ENCODE measurements at regions not wholly inside any gene's neighbourhood (a gene's known extent, or its start where the extent isn't known, plus 50 kb on each side); places are given as distances from the start of the nearest gene placed in this dataset.

GRCh38 chr3:127404221-127405009, 116.6 kb upstream of the PRR20G start:
- Histone ChIP-seq H4K20me1 (ENCODE audit: insufficient read depth) (no peaks in the 10 kb centered on the region), H3K4me3 (no peak overlapping the region), H3F3A (ENCODE audit: insufficient read depth, low read depth) (no peaks in the 10 kb centered on the region), H3K4me1 (replicated peaks; ENCODE audit: insufficient read depth) (no peaks in the 10 kb centered on the region), H3K27me3 (ENCODE audit: insufficient read depth, low read depth) (peaks cover 41% of the 10 kb centered on the region), H3K9me2 (ENCODE audit: insufficient read depth) (no peaks in the 10 kb centered on the region), H3K79me2 (ENCODE audit: low read depth) (no peaks in the 10 kb centered on the region), H3K36me3 (ENCODE audit: low read depth) (no peaks in the 10 kb centered on the region), H3K9me3 (ENCODE audit: insufficient read depth, low read depth) (no peaks in the 10 kb centered on the region), H3K27ac (no peak overlapping the region), H3K4me2 (no peak overlapping the region), H2AFZ (no peak overlapping the region)
- BruUV-seq (replicated peaks), result no TSS peak
- ChIA-PET POLR2A (ENCODE audit: unreplicated experiment) (no interaction called here), CTCF (no interaction called here)
- DNase-seq, result no peak
- no peak for TF ChIP-seq CTCF (conservative IDR thresholded peaks at IDR 0.05)
- no peak for TF ChIP-seq EZH2 (IDR thresholded peaks at IDR 0.05; ENCODE audit: low read depth)
- intact Hi-C loops (cut with micrococcal nuclease; ENCODE audit: unreplicated experiment), result no loop called here

DNA sequence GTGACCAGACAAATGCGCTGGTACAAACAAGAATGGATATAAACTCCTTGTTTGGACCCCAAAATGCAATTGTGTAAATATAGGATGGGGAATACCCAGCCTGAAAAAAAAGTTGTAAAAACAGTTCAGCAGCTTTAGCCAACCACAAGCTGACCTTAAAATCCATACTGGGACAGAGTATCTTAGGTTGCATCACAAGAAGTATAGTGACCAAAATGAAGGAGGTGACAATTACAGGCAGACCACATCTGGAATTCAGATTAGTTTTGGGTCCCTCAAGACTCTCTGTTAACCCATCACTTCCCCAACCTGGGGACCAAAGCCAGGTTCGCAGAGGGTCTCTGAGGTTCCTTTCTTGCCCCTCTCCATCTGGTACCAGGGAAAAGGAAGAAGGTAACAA, 115.9 kb upstream of the PRR20G start:
- no peak overlapping the region for H3K4me3 ChIP-seq
- no peaks in the 10 kb centered on the region for H3K9me3 ChIP-seq (ENCODE audit: insufficient read depth, low read depth)
- CTCF ChIA-PET, result no interaction called here
- no peaks in the 10 kb centered on the region for H4K20me1 ChIP-seq (ENCODE audit: insufficient read depth)
- H3F3A ChIP-seq (ENCODE audit: insufficient read depth, low read depth), result no peaks in the 10 kb centered on the region
- POLR2A ChIA-PET (ENCODE audit: unreplicated experiment), result interaction anchor here (0.6 kb wide), 1 partner anchor 231 kb away, joined by 4 read pairs; no protein-coding TSS in a partner anchor
- H3K9me2 ChIP-seq (ENCODE audit: insufficient read depth), result no peaks in the 10 kb centered on the region
- TF ChIP-seq EZH2 (IDR thresholded peaks at IDR 0.05; ENCODE audit: low read depth), result no peak
- TF ChIP-seq CTCF (conservative IDR thresholded peaks at IDR 0.05), result no peak
- H3K27me3 ChIP-seq (ENCODE audit: insufficient read depth, low read depth), result peaks cover 35% of the 10 kb centered on the region
- BruUV-seq (replicated peaks), result no TSS peak
- no peak overlapping the region for H3K4me2 ChIP-seq
- no peak overlapping the region for H3K27ac ChIP-seq
- intact Hi-C loops (cut with micrococcal nuclease; ENCODE audit: unreplicated experiment), result no loop called here
- H2AFZ ChIP-seq, result no peak overlapping the region
- no peak for DNase-seq
- no peaks in the 10 kb centered on the region for H3K79me2 ChIP-seq (ENCODE audit: low read depth)
- H3K4me1 ChIP-seq (replicated peaks; ENCODE audit: insufficient read depth), result no peaks in the 10 kb centered on the region
- no peaks in the 10 kb centered on the region for H3K36me3 ChIP-seq (ENCODE audit: low read depth)

DNA sequence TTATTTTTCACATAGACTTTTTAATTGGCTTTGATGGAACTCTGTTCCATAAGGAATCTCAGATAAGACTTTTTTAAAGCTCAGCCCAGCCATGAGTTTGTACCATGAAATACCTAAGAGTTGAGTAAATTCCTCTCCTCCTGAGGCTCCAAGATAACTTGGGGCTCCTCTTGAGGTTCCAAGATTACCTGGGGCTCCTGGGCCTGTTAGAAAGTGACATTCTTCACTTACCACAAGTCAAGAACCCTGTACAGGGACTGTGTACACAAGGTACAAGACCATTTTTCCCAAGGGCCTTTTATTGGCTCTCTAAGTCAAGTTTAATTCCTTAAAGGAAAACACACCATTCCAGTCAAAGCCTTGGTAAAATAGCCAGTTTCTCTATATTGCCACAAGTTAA, 111.3 kb upstream of the PRR20G start:
- CTCF ChIA-PET, result no interaction called here
- BruUV-seq (replicated peaks), result no TSS peak
- POLR2A ChIA-PET (ENCODE audit: unreplicated experiment), result no interaction called here

More for the DNA sequence above, 111.3 kb upstream of the PRR20G start:
- no peak for DNase-seq
- H3K27me3 ChIP-seq (ENCODE audit: insufficient read depth, low read depth), result peaks cover 14% of the 10 kb centered on the region
- H4K20me1 ChIP-seq (ENCODE audit: insufficient read depth), result no peaks in the 10 kb centered on the region
- no peaks in the 10 kb centered on the region for H3K9me3 ChIP-seq (ENCODE audit: insufficient read depth, low read depth)
- H3K36me3 ChIP-seq (ENCODE audit: low read depth), result no peaks in the 10 kb centered on the region
- H3K4me2 ChIP-seq, result no peak overlapping the region
- H3K4me1 ChIP-seq (replicated peaks; ENCODE audit: insufficient read depth), result no peaks in the 10 kb centered on the region
- intact Hi-C loops (cut with micrococcal nuclease; ENCODE audit: unreplicated experiment), result no loop called here
- no peaks in the 10 kb centered on the region for H3K9me2 ChIP-seq (ENCODE audit: insufficient read depth)
- H3K79me2 ChIP-seq (ENCODE audit: low read depth), result no peaks in the 10 kb centered on the region
- H2AFZ ChIP-seq, result no peak overlapping the region
- H3F3A ChIP-seq (ENCODE audit: insufficient read depth, low read depth), result no peaks in the 10 kb centered on the region
- H3K4me3 ChIP-seq, result no peak overlapping the region
- TF ChIP-seq EZH2 (IDR thresholded peaks at IDR 0.05; ENCODE audit: low read depth), result no peak
- TF ChIP-seq CTCF (conservative IDR thresholded peaks at IDR 0.05), result no peak
- H3K27ac ChIP-seq, result no peak overlapping the region
